Aorta (tissue), 5 donors: ENCODE measurements at regions not wholly inside any gene's neighbourhood (a gene's known extent, or its start where the extent isn't known, plus 50 kb on each side); places are given as distances from the start of the nearest gene placed in this dataset.

ENCODE experiments used
- ATAC-seq: fragments of 200-7000 bp; cut with Tn5 transposase; one replicate; pipeline ENCODE4 v1.9.1; 2022; ENCODE audit warnings: moderate library complexity; ENCODE audit not compliant: low FRiP score
- DNase-seq, 2 donors: peaks; one replicate each; pipeline ENCODE4 v3.0.0-alpha.2; 2020
- H3K27ac ChIP-seq, 2 donors: one replicate each; pipeline ENCODE4 v1.5.1; 2013; ENCODE audit warnings: low read length in 2 of 2, mild to moderate bottlenecking in 2 of 2, moderate library complexity in 2 of 2, control low read depth in 1 of 2, inconsistent platforms in 1 of 2, low read depth in 1 of 2
- H3K27me3 ChIP-seq, 2 donors: one replicate each; pipeline ENCODE4 v1.6.1; 2013; ENCODE audit warnings: control low read depth in 1 of 2, low read length in 1 of 2, mild to moderate bottlenecking in 1 of 2, moderate library complexity in 1 of 2; ENCODE audit not compliant: insufficient read depth in 2 of 2, control insufficient read depth in 1 of 2
- H3K36me3 ChIP-seq, 2 donors: one replicate each; pipeline ENCODE4 v1.6.1; 2013; ENCODE audit warnings: control low read depth in 1 of 2, low read length in 1 of 2, mild to moderate bottlenecking in 1 of 2; ENCODE audit not compliant: insufficient read depth in 2 of 2, control insufficient read depth in 1 of 2
- H3K4me1 ChIP-seq, 2 donors: one replicate each; pipeline ENCODE4 v1.6.1; 2013; ENCODE audit warnings: low read length in 2 of 2, control low read depth in 1 of 2, mild to moderate bottlenecking in 1 of 2, moderate library complexity in 1 of 2; ENCODE audit not compliant: insufficient read depth in 2 of 2, control insufficient read depth in 1 of 2
- H3K4me3 ChIP-seq, 2 donors: one replicate each; pipeline ENCODE4 v1.5.1; 2013; ENCODE audit warnings: low read length in 2 of 2, control low read depth in 1 of 2, mild to moderate bottlenecking in 1 of 2
- H3K9me3 ChIP-seq: one replicate; pipeline ENCODE4 v1.6.1; 2013; ENCODE audit warnings: mild to moderate bottlenecking, low read length; ENCODE audit not compliant: control insufficient read depth
- WGBS, 2 donors: extraction: QIAGEN DNeasy Blood & Tissue Kit; methylation state at CpG; one replicate each; pipeline ENCODE4 v1.1.7; 2013; 5-methylcytosine and 5-hydroxymethylcytosine counted together
- intact Hi-C, 2 donors: fragments of 100-400 bp; cut with DNase I; formaldehyde crosslinking; loops; one replicate each; pipeline versions ENCODE4 v1.14.2 to v1.15.0; 2022
- donor health status: healthy with polysubstance abuse.
- donor health status: Bipolar disorder and iron deficiency.
- donor health status: DM: no; HTN: no; CAD: no.
- donor health status: DM: no; HTN: no; CAD: no.
- donor health status: DM: yes; HTN: yes; CAD: no.

DNA sequence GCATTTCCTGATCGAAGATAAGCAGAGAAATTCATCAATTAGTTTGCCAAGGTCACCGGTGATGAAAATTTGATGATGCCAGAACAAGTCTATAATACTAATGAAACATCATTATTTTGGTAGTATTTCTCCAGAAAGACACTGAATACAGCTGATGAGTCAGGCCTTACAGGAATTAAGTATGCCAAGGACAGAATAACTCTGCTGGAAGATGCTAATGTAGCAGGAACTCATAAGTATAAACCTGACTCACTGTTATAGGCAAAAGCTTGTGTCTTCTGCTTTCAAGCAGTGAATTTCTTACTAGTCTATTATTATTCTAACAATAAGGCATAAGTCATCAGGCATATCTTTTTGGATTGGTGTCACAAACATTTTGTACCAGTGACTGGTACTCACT is 1825.1 kb upstream of the IGFBP7 start:
- intact Hi-C loops, result no loop called here
- no peak overlapping the region for H3K4me3 ChIP-seq
- H3K36me3 ChIP-seq, result no peaks in the 10 kb centered on the region
- H3K4me1 ChIP-seq, result no peaks in the 10 kb centered on the region
- DNase-seq (no peak), ATAC-seq (no peak)
- WGBS, 2 donors, result 84 to 86% methylated on average over 2 of the region's 2 CpGs
- H3K27me3 ChIP-seq, result no peaks in the 10 kb centered on the region
- no peaks in the 10 kb centered on the region for H3K9me3 ChIP-seq
- H3K27ac ChIP-seq, result no peak overlapping the region

DNA sequence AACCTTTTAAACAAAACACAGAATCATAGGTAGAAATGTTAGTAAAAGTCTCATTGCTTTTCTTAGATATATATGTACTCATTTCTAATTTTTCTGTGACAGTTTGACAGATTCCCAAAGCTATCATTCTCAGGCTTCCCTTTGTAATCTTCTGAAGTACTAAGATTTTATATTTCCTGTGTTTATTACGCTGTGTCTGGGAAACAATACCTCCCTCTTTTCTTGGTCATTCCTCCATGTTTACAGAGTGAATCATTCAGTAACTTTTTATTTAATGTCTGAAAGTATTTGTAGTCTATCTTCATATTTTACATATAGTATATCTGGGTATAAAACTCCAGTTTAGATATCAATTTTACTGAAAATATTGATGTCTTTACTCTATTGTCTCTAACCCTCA is 1826.3 kb upstream of the IGFBP7 start:
- Histone ChIP-seq H3K9me3 (no peaks in the 10 kb centered on the region), H3K27ac (no peak overlapping the region), H3K4me1 (no peaks in the 10 kb centered on the region), H3K4me3 (no peak overlapping the region), H3K36me3 (no peaks in the 10 kb centered on the region), H3K27me3 (no peaks in the 10 kb centered on the region)
- ATAC-seq (no peak), DNase-seq (no peak)
- intact Hi-C loops, result no loop called here
- WGBS, 2 donors, result 78 to 79% methylated on average over 1 of the region's 1 CpG

DNA sequence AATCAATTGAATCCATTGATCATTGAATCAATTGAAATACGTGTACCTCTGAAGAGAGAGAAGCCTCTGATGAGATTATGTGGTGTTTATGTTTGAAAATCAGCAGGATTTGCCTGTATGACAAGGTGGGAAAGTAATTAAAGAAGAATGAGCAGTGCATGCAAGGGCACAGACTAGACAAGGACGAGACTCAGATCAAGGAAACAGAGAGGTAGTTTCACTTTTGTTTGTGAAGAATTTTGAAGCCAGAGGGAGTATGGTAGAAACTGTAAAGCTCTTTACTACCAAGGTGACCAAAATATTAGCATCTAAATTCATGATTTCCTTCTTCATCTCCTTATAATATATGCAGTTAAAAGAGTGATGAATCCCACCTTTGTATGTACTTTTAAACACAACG is 1830.0 kb upstream of the IGFBP7 start:
- no peak overlapping the region for H3K4me3 ChIP-seq
- no peaks in the 10 kb centered on the region for H3K36me3 ChIP-seq
- no peaks in the 10 kb centered on the region for H3K4me1 ChIP-seq
- no peaks in the 10 kb centered on the region for H3K9me3 ChIP-seq
- DNase-seq (no peak), ATAC-seq (no peak)
- intact Hi-C loops, result no loop called here
- H3K27ac ChIP-seq, result no peak overlapping the region
- no peaks in the 10 kb centered on the region for H3K27me3 ChIP-seq
- WGBS, 2 donors, result 61 to 64% methylated on average over 3 of the region's 3 CpGs

DNA sequence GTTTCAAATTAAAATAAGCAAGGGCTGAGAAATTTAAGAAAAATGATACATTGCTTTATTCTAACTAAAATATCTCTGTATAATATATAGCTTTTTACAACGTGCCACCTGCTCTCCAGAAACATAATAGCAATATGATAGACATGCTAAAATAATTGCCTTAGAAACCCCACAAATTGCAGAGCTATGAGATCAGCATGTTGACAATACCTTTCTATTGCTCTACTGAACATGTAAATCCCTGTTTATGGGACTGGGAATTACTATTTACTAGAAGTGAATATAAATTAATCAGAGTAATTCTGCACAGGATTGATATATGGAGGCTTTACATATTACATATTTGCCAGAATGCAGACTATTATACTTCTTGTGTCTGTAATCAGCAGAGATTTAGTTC is 1831.1 kb upstream of the IGFBP7 start:
- no peaks in the 10 kb centered on the region for H3K4me1 ChIP-seq
- 41 to 42% methylated on average over 1 of the region's 1 CpG for WGBS, 2 donors
- intact Hi-C loops, result no loop called here

DNA sequence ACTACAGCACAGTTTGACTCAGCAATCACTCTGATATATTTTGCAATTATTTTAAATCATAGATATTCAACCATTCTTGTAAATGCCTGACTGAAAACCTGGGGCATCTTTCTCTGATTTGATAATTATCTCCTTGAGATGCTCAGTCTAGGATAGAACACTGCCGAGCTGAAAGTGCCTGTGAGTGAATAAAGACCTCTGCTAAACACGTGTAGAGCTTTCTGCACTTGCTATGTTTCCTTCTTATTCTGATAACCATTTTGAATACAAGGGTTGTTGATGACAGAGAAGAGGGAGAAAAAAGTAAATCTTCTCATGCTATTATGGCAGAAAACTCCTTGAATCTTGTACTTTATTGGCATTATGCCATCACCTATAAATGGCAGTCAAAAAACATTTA is 1843.4 kb upstream of the IGFBP7 start:
- no peak overlapping the region for H3K4me3 ChIP-seq
- no peak overlapping the region for H3K27ac ChIP-seq
- ATAC-seq, result no peak
- intact Hi-C loops, result no loop called here
- H3K9me3 ChIP-seq, result no peaks in the 10 kb centered on the region
- DNase-seq, result no peak
- H3K36me3 ChIP-seq, result no peaks in the 10 kb centered on the region
- WGBS, 2 donors, result 34 to 43% methylated on average over 2 of the region's 2 CpGs
- H3K4me1 ChIP-seq, result no peaks in the 10 kb centered on the region
- H3K27me3 ChIP-seq, result no peaks in the 10 kb centered on the region

More for the DNA sequence above, 1831.1 kb upstream of the IGFBP7 start:
- Histone ChIP-seq H3K36me3 (no peaks in the 10 kb centered on the region), H3K4me3 (no peak overlapping the region), H3K27ac (no peak overlapping the region), H3K9me3 (no peaks in the 10 kb centered on the region), H3K27me3 (no peaks in the 10 kb centered on the region)
- ATAC-seq (no peak), DNase-seq (no peak)

DNA sequence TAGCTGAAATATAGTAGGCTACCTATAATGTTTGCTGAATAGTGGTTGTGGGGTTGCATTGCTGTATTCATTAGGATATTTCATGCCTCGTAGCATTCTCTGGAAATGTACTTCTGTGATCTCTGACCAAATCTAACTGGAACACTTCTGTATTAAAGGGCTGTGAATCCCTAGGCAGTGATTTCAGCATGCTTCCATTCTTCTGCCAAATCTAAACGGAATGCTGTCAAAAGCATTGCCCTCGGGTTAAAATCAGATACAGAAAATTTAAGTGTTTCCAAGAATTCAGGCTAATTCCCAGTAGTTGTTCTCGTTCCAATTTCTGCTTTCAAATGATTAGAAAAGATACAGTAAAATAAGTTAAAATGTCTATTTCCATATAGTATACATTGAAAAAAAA is 1847.5 kb upstream of the IGFBP7 start:
- no peaks in the 10 kb centered on the region for H3K4me1 ChIP-seq
- no peak overlapping the region for H3K4me3 ChIP-seq
- no peak overlapping the region for H3K27ac ChIP-seq
- 39 to 42% methylated on average over 4 of the region's 4 CpGs for WGBS, 2 donors
- H3K27me3 ChIP-seq, result no peaks in the 10 kb centered on the region
- intact Hi-C loops, result no loop called here
- ATAC-seq, result no peak
- DNase-seq, result no peak
- H3K36me3 ChIP-seq, result no peaks in the 10 kb centered on the region
- H3K9me3 ChIP-seq, result no peaks in the 10 kb centered on the region

DNA sequence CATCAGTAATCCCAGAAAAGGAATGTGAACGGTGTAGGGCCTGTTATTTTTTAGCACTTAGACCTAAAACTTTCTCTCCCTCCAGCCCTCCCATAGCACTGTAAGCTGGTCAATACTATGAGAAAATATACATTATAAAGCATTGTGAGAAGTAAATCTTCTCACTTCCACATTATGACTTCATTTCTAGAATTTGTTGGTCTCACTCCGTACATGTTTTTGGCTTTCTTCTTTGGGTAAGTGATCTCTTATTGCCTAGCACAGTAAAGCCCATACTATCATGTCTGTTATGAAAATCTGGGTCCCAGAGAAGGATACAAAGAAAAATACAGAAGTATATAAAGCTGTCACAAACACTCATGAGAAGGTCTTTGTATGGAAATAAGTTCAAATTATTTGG is 1851.1 kb upstream of the IGFBP7 start:
- intact Hi-C loops, result no loop called here
- H3K36me3 ChIP-seq, result no peaks in the 10 kb centered on the region
- H3K4me3 ChIP-seq, result no peak overlapping the region
- 40 to 50% methylated on average over 2 of the region's 2 CpGs for WGBS, 2 donors
- no peaks in the 10 kb centered on the region for H3K27me3 ChIP-seq
- no peaks in the 10 kb centered on the region for H3K4me1 ChIP-seq
- no peaks in the 10 kb centered on the region for H3K9me3 ChIP-seq
- ATAC-seq, result no peak
- DNase-seq, result no peak
- H3K27ac ChIP-seq, result no peak overlapping the region

DNA sequence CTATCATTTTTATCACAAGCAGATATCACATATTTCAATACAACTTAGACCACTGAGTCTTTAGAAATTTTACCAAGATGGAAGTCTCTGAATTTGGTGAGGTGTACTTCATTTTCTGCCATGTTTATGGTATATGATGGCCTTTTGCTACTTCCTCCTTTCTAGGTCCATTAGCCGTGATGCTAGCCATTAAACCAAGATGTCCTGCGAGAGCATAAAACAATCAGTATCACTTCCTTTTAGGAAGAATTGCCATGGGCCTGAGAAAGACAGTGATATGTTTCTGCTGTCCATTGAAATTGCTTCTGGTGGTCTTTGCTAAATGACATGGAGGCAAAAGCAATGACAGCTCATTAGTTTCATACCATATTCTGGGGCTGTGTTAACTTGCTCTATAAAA is 1851.7 kb upstream of the IGFBP7 start:
- no peak for ATAC-seq
- no peak overlapping the region for H3K4me3 ChIP-seq
- H3K27ac ChIP-seq, result no peak overlapping the region
- H3K36me3 ChIP-seq, result no peaks in the 10 kb centered on the region
- no peak for DNase-seq
- H3K9me3 ChIP-seq, result no peaks in the 10 kb centered on the region
- no peaks in the 10 kb centered on the region for H3K4me1 ChIP-seq
- 49 to 72% methylated on average over 2 of the region's 2 CpGs for WGBS, 2 donors
- H3K27me3 ChIP-seq, result no peaks in the 10 kb centered on the region
- intact Hi-C loops, result no loop called here

DNA sequence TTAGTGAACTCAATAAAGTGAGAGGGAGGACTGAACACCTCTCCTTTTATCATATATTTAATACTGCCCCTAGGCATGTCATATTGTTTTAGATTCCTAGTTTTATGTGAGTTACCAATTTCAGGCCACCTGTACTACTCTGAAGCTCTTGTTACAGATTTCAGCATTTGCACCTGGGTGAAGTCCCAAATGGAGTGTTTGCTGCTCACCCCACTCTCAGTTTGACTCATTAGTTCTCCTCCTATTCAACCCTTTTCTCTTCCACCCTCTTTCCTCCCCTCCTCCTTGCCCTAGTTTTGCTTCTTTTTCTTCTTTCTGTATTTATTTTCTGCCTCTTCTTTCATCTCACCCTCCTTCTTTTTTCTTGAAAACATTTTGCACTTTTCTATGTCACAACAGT is 1852.2 kb upstream of the IGFBP7 start:
- no peaks in the 10 kb centered on the region for H3K27me3 ChIP-seq
- ATAC-seq (no peak), DNase-seq (no peak)
- no peaks in the 10 kb centered on the region for H3K9me3 ChIP-seq
- no peak overlapping the region for H3K4me3 ChIP-seq
- intact Hi-C loops, result no loop called here
- H3K36me3 ChIP-seq, result no peaks in the 10 kb centered on the region
- no peaks in the 10 kb centered on the region for H3K4me1 ChIP-seq
- no peak overlapping the region for H3K27ac ChIP-seq
